NB4 (cell line): ENCODE measurements at regions not wholly inside any gene's neighbourhood (a gene's known extent, or its start where the extent isn't known, plus 50 kb on each side); places are given as distances from the start of the nearest gene placed in this dataset.

Source experiments
- DNase-seq: peaks from one replicate; pipeline ENCODE4 v3.0.0; 2010; ENCODE audit warnings: low read depth
- H3K4me3 ChIP-seq: one replicate; pipeline ENCODE4 v1.5.1; 2011; ENCODE audit warnings: mild to moderate bottlenecking, low read depth, low read length, moderate library complexity
- MYC ChIP-seq: IDR thresholded peaks from 2 replicates; pipeline ENCODE4 v1.6.1; 2011; ENCODE audit warnings: low read depth, low read length
- POLR2A ChIP-seq: IDR thresholded peaks from 2 replicates; pipeline ENCODE4 v1.6.1; 2011; ENCODE audit warnings: mild to moderate bottlenecking; ENCODE audit not compliant: insufficient read length; ENCODE audit errors: extremely low read depth
- TF ChIP-seq, protein P1 (sequence below): IDR thresholded peaks from 2 replicates; pipeline ENCODE4 v1.6.1; 2011; ENCODE audit warnings: low read depth, low read length
- TF ChIP-seq, protein P2 (sequence below): IDR thresholded peaks from one replicate; pipeline ENCODE4 v1.5.1; 2012; ENCODE audit warnings: low read depth, low read length

DNA sequence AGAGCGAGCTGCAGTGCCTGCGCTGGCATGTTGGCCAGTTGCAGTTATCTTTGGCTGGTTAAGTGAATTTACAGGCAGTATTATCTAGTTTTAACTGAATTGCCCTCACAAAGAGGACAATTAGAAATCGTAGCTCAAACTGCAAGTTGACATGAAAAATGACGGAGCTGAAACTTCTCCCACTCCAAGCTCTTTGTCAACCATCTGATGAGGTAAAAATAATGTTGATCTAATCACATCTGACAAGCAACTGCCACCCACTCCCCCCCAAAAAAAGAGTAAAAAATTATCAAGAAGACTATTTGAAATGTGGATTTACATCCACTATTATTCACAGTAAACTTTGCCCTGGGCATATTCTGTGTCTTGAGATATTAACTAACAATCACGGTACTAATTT lies 84.7 kb upstream of the VASH1 start:
- no peak overlapping the region for H3K4me3 ChIP-seq
- TF ChIP-seq MYC (no peak), POLR2A (no peak)
- TF ChIP-seq, protein P1, sequence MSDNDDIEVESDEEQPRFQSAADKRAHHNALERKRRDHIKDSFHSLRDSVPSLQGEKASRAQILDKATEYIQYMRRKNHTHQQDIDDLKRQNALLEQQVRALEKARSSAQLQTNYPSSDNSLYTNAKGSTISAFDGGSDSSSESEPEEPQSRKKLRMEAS: no peak
- TF ChIP-seq, protein P2, sequence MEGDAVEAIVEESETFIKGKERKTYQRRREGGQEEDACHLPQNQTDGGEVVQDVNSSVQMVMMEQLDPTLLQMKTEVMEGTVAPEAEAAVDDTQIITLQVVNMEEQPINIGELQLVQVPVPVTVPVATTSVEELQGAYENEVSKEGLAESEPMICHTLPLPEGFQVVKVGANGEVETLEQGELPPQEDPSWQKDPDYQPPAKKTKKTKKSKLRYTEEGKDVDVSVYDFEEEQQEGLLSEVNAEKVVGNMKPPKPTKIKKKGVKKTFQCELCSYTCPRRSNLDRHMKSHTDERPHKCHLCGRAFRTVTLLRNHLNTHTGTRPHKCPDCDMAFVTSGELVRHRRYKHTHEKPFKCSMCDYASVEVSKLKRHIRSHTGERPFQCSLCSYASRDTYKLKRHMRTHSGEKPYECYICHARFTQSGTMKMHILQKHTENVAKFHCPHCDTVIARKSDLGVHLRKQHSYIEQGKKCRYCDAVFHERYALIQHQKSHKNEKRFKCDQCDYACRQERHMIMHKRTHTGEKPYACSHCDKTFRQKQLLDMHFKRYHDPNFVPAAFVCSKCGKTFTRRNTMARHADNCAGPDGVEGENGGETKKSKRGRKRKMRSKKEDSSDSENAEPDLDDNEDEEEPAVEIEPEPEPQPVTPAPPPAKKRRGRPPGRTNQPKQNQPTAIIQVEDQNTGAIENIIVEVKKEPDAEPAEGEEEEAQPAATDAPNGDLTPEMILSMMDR: no peak
- DNase-seq: no peak

DNA sequence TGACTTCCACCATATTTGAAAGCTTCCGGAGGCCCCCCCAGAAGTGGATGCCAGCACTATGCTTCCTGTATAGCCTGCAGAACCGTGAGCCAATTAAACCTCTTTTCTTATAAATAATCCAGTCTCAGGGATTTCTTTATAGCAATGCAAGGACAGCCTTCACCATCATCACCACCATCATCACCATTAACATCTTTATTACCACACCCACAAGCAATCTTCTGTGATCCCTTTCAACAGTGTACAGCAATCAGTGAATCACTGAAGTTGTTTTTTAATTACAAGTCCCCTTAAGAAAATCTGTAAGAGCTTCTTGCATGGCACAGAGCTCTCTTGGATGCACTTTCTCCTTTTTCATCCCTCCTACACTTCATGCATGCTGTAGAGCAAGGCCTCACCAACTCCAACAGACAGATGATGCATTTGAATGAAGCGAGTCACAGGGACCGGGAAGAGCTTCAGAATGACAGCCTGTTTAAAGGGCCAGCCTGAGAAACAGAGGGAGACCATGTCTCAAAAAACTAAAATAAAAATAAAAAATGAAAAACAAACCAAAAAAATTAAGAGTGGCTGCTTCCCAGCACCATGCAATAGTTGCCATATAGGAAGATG lies 83.6 kb upstream of the VASH1 start:
- TF ChIP-seq, protein P1: no peak
- no peak overlapping the region for H3K4me3 ChIP-seq
- DNase-seq: no peak

DNA sequence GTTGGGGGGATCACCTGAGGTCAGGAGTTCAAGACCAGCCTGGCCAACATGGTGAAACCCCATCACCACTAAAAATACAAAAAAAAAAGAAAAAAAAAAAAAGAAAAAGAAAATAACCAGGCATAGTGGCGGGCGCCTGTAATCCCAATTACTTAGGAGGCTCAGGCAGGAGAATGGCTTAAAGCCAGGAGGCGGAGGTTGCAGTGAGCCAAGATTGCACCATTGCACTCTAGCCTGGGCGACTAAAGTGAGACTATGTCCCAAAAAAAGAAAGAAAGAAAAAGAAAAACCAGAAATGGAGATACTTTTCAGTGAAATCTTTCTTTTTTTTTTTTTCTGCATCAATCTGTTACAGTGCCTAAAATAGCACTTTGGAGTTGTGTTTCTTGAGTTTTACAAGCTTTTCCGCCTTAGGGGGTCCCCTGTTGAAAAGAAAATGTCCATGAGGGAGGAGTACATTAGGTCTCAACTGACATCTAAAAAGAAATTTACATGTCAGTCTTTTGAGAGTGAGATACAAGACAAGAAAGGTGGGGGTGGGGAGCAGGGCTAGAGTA lies 82.9 kb upstream of the VASH1 start:
- TF ChIP-seq POLR2A: no peak
- TF ChIP-seq MYC: no peak
- TF ChIP-seq, protein P2: no peak
- TF ChIP-seq, protein P1: no peak
- no peak overlapping the region for H3K4me3 ChIP-seq
- no peak for DNase-seq

DNA sequence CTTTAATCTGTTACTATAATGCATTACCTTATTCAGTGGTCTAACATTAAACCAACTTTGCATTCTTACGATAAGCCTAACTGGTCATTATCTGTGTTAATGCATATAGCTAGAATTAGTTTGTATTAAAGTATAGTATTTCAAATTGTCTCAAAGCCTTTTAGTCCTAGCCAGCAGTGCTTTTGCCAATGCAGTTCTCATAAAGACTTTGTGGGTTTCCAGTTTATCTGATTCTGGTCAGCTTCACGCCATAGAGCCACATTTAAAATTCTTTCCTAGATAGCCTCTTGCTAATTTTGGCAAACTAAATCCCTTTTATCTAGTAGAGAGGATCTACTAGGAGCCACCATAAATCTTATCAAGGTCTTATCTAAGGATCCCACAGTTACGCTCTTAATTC lies 78.9 kb upstream of the VASH1 start:
- no peak for DNase-seq
- no peak overlapping the region for H3K4me3 ChIP-seq
- TF ChIP-seq, protein P1: no peak
- TF ChIP-seq POLR2A (no peak), MYC (no peak)
- TF ChIP-seq, protein P2: no peak

DNA sequence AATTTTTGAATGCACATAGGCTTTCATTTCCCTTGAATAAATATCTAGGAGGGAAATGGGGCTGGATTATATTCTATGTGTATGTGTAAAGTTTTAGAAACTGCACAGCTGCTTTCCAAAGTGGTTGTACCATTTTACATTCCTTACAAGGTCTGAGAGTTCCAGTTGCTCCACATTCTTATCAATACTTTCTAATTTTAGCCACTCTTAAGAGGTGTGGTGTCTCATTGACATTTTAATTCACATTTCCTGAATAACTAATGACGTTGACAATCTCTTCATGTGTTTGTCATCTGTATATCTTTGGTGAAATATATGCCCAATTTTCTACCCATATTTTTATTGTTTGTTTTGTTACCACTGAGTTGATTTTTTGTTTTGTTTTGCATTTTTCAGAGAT lies 74.6 kb upstream of the VASH1 start:
- no peak overlapping the region for H3K4me3 ChIP-seq
- no peak for DNase-seq
- TF ChIP-seq, protein P2: no peak
- TF ChIP-seq, protein P1: no peak
- no peak for TF ChIP-seq MYC
- TF ChIP-seq POLR2A: no peak

DNA sequence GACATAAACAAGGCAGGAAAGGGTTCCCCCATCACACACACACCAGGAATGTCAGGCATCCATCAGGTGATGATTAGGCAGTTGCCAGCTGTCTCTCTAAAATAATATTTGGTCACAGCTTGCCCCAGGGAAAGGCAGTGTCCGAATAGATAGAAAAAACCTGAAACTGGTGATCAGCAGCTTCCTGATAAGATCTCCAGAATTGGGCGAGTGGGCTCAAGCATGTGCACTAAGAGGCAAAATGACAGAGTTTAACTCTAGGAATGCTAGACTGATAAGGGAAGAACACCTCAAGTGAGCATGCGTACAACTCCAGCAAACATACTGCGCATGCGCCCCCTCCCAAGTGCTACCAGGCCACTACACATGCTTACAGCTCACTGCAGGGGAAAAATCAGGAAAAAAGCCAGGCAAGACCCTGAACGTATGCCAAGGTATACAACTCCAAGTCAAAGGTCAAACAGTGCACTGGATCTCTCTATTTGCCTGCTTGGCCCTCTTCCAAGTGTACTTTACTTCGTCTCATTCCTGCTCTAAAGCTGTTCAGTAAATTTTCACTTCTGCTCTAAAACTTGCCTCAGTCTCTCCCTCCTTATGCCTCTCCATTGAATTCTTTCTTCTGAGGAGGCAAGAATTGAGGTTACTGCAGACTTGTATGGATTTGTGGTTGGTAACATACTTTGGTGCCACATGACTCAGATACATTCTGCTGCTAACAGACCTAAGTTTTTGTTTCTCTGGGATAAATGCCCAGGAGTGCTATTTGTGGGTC lies 73.5 kb upstream of the VASH1 start:
- no peak overlapping the region for H3K4me3 ChIP-seq
- TF ChIP-seq, protein P2: no peak
- TF ChIP-seq, protein P1: no peak
- TF ChIP-seq MYC (no peak), POLR2A (no peak)
- no peak for DNase-seq
